Left ventricle myocardium inferior (tissue), 1 donor: ENCODE measurements at regions not wholly inside any gene's neighbourhood (a gene's known extent, or its start where the extent isn't known, plus 50 kb on each side); places are given as distances from the start of the nearest gene placed in this dataset.

Experiments
- DNase-seq: peaks from one replicate; pipeline ENCODE4 v3.0.0-alpha.2; 2020
- H3K27ac ChIP-seq: fragments of 200-600 bp; replicated peaks from 2 replicates; pipeline ENCODE4 v1.8.0; 2021
- H3K27me3 ChIP-seq: fragments of 200-600 bp; 2 replicates; pipeline ENCODE4 v1.8.0; 2021; ENCODE audit warnings: low read depth
- H3K36me3 ChIP-seq: fragments of 200-600 bp; 2 replicates; pipeline ENCODE4 v1.8.0; 2021
- H3K4me1 ChIP-seq: fragments of 200-600 bp; 2 replicates; pipeline ENCODE4 v1.8.0; 2021
- H3K4me3 ChIP-seq: fragments of 200-600 bp; 2 replicates; pipeline ENCODE4 v1.8.0; 2021; ENCODE audit warnings: mild to moderate bottlenecking, moderate library complexity
- H3K9me3 ChIP-seq: fragments of 200-600 bp; replicated peaks from 2 replicates; pipeline ENCODE4 v1.8.0; 2021
- CTCF ChIP-seq: fragments of 200-600 bp; IDR thresholded peaks from 2 replicates; pipeline ENCODE4 v1.8.0; 2021; ENCODE audit warnings: antibody characterized with exemption, mild to moderate bottlenecking, borderline replicate concordance
- intact Hi-C: fragments of 100-400 bp; cut with micrococcal nuclease; formaldehyde crosslinking; loops from one replicate; pipeline ENCODE4 v1.11.0; 2022
- donor health status: DM: no; HTN: yes; CAD: no; lungs with severe emphysema.

- Histone ChIP-seq H3K27me3 (no peaks in the 10 kb centered on the region), H3K4me3 (no peak overlapping the region), H3K9me3 (no peaks in the 10 kb centered on the region), H3K4me1 (no peaks in the 10 kb centered on the region), H3K27ac (no peak overlapping the region), H3K36me3 (no peaks in the 10 kb centered on the region)
- no peak for DNase-seq
- TF ChIP-seq CTCF = no peak
- intact Hi-C loops = no loop called here
These were observed 1149.5 kb downstream of the VRK1 start for GRCh38 chr14:97946641-97947040.

- no peak for TF ChIP-seq CTCF
- DNase-seq = no peak
These were observed 1151.7 kb downstream of the VRK1 start for GRCh38 chr14:97948841-97949240.

GRCh38 chr14:97956581-97957340 is 1159.6 kb downstream of the VRK1 start:
- H3K36me3 ChIP-seq = no peaks in the 10 kb centered on the region
- H3K4me1 ChIP-seq = no peaks in the 10 kb centered on the region
- peaks cover 7% of the 10 kb centered on the region for H3K9me3 ChIP-seq
- no peaks in the 10 kb centered on the region for H3K27me3 ChIP-seq
- no peak overlapping the region for H3K4me3 ChIP-seq
- H3K27ac ChIP-seq = no peak overlapping the region
- DNase-seq = no peak
- TF ChIP-seq CTCF = no peak
- intact Hi-C loops = no loop called here

More at GRCh38 chr14:97948841-97949240, 1151.7 kb downstream of the VRK1 start:
- no peaks in the 10 kb centered on the region for H3K27me3 ChIP-seq
- H3K36me3 ChIP-seq = no peaks in the 10 kb centered on the region
- no peaks in the 10 kb centered on the region for H3K4me1 ChIP-seq
- intact Hi-C loops = no loop called here
- H3K27ac ChIP-seq = no peak overlapping the region
- no peak overlapping the region for H3K4me3 ChIP-seq
- no peaks in the 10 kb centered on the region for H3K9me3 ChIP-seq

- H3K4me3 ChIP-seq = no peak overlapping the region
- DNase-seq = no peak
- no peaks in the 10 kb centered on the region for H3K36me3 ChIP-seq
- H3K4me1 ChIP-seq = no peaks in the 10 kb centered on the region
- no peak for TF ChIP-seq CTCF
- intact Hi-C loops = no loop called here
- H3K9me3 ChIP-seq = peaks cover 7% of the 10 kb centered on the region
- H3K27me3 ChIP-seq = no peaks in the 10 kb centered on the region
- H3K27ac ChIP-seq = no peak overlapping the region
These were observed 1162.1 kb downstream of the VRK1 start for GRCh38 chr14:97959251-97959650.

- no peak for DNase-seq
- no peak for TF ChIP-seq CTCF
- Histone ChIP-seq H3K36me3 (no peaks in the 10 kb centered on the region), H3K4me3 (no peak overlapping the region), H3K27ac (no peak overlapping the region), H3K9me3 (peaks cover 7% of the 10 kb centered on the region), H3K4me1 (no peaks in the 10 kb centered on the region), H3K27me3 (no peaks in the 10 kb centered on the region)
- intact Hi-C loops = no loop called here
These were observed 1163.3 kb downstream of the VRK1 start for GRCh38 chr14:97960436-97960835.
